ENCODE measurements at regions not wholly inside any gene's neighbourhood (a gene's known extent, or its start where the extent isn't known, plus 50 kb on each side); places are given as distances from the start of the nearest gene placed in this dataset.

DNA sequence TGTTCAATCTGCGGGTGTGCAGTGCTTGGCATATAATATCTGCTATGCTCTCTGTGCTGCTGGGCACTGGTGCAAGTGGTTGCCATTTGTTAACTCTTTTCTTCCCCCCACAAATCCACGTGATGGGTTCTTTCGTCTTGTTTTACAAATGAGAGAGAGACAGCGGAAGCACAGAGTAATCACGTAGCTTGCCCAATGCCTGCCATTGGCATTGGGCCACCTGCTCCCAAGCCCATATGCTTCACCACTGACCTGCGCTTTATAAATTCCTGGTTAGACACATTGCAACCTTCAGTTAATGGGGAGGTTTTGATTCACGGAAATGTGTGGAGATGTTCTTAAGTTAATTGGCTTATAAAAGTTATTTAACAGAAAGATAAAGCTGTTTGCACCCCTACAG, 194.8 kb upstream of the ADAMTS16 start:
- TF ChIP-seq CTCF (IDR thresholded peaks at IDR 0.05) (no peak), ZFX (IDR thresholded peaks at IDR 0.05; ENCODE audit: borderline replicate concordance) (no peak)

All from 22Rv1 (cell line).